ENCODE measurements at regions not wholly inside any gene's neighbourhood (a gene's known extent, or its start where the extent isn't known, plus 50 kb on each side); places are given as distances from the start of the nearest gene placed in this dataset.

GRCh38 chr16:26802965-26803364, 263.8 kb upstream of the C16orf82 start:
- TF ChIP-seq CTCF (IDR thresholded peaks at IDR 0.05; ENCODE audit: insufficient read depth, low read length, poor library complexity, severe bottlenecking) = no peak
- Histone ChIP-seq H3K36me3 (ENCODE audit: control insufficient read depth, insufficient read depth, low read length) (no peaks in the 10 kb centered on the region), H3K4me3 (ENCODE audit: low read depth, low read length) (no peak overlapping the region), H3K27me3 (ENCODE audit: control insufficient read depth, insufficient read depth, low read length) (no peaks in the 10 kb centered on the region)
- DNase-seq (ENCODE audit: low read depth) = no peak

GRCh38 chr16:26806657-26807056, 260.1 kb upstream of the C16orf82 start:
- DNase-seq (ENCODE audit: low read depth) = no peak
- Histone ChIP-seq H3K27me3 (ENCODE audit: control insufficient read depth, insufficient read depth, low read length) (no peaks in the 10 kb centered on the region), H3K36me3 (ENCODE audit: control insufficient read depth, insufficient read depth, low read length) (no peaks in the 10 kb centered on the region), H3K4me3 (ENCODE audit: low read depth, low read length) (no peak overlapping the region)
- no peak for TF ChIP-seq CTCF (IDR thresholded peaks at IDR 0.05; ENCODE audit: insufficient read depth, low read length, poor library complexity, severe bottlenecking)

- H3K27me3 ChIP-seq (ENCODE audit: control insufficient read depth, insufficient read depth, low read length) = no peaks in the 10 kb centered on the region
Measured at GRCh38 chr16:26809461-26809860, 257.3 kb upstream of the C16orf82 start.

GRCh38 chr16:26816266-26816665, 250.5 kb upstream of the C16orf82 start:
- no peak overlapping the region for H3K4me3 ChIP-seq (ENCODE audit: low read depth, low read length)
- DNase-seq (ENCODE audit: low read depth) = no peak
- no peak for TF ChIP-seq CTCF (IDR thresholded peaks at IDR 0.05; ENCODE audit: insufficient read depth, low read length, poor library complexity, severe bottlenecking)
- H3K27me3 ChIP-seq (ENCODE audit: control insufficient read depth, insufficient read depth, low read length) = no peaks in the 10 kb centered on the region
- no peaks in the 10 kb centered on the region for H3K36me3 ChIP-seq (ENCODE audit: control insufficient read depth, insufficient read depth, low read length)

More at GRCh38 chr16:26809461-26809860, 257.3 kb upstream of the C16orf82 start:
- no peak for TF ChIP-seq CTCF (IDR thresholded peaks at IDR 0.05; ENCODE audit: insufficient read depth, low read length, poor library complexity, severe bottlenecking)
- no peak overlapping the region for H3K4me3 ChIP-seq (ENCODE audit: low read depth, low read length)
- H3K36me3 ChIP-seq (ENCODE audit: control insufficient read depth, insufficient read depth, low read length) = no peaks in the 10 kb centered on the region
- DNase-seq (ENCODE audit: low read depth) = no peak

GRCh38 chr16:26816885-26817571, 249.7 kb upstream of the C16orf82 start:
- TF ChIP-seq CTCF (IDR thresholded peaks at IDR 0.05; ENCODE audit: insufficient read depth, low read length, poor library complexity, severe bottlenecking) = no peak
- H3K36me3 ChIP-seq (ENCODE audit: control insufficient read depth, insufficient read depth, low read length) = no peaks in the 10 kb centered on the region
- H3K4me3 ChIP-seq (ENCODE audit: low read depth, low read length) = no peak overlapping the region
- no peak for DNase-seq (ENCODE audit: low read depth)
- H3K27me3 ChIP-seq (ENCODE audit: control insufficient read depth, insufficient read depth, low read length) = no peaks in the 10 kb centered on the region

GRCh38 chr16:26818393-26818792, 248.3 kb upstream of the C16orf82 start:
- no peak for DNase-seq (ENCODE audit: low read depth)
- Histone ChIP-seq H3K36me3 (ENCODE audit: control insufficient read depth, insufficient read depth, low read length) (no peaks in the 10 kb centered on the region), H3K4me3 (ENCODE audit: low read depth, low read length) (no peak overlapping the region), H3K27me3 (ENCODE audit: control insufficient read depth, insufficient read depth, low read length) (no peaks in the 10 kb centered on the region)
- no peak for TF ChIP-seq CTCF (IDR thresholded peaks at IDR 0.05; ENCODE audit: insufficient read depth, low read length, poor library complexity, severe bottlenecking)
